CD4-positive, alpha-beta T cell (primary cell): ENCODE measurements at regions not wholly inside any gene's neighbourhood (a gene's known extent, or its start where the extent isn't known, plus 50 kb on each side); places are given as distances from the start of the nearest gene placed in this dataset.

Source experiments
- ATAC-seq: fragments of 200-7000 bp; cut with Tn5 transposase; one replicate; pipeline ENCODE4 v1.10.0; 2022; ENCODE audit warnings: mild to moderate bottlenecking; ENCODE audit not compliant: poor library complexity
- CTCF ChIA-PET: fragments of 350-600 bp; sonication (Branson Sonifier 250); formaldehyde crosslinking; loops from one replicate; lab custom pipeline; 2021; ENCODE audit warnings: antibody characterized with exemption, inconsistent platforms; lab: Charles Lee
- POLR2A ChIA-PET: fragments of 350-600 bp; sonication (Branson Sonifier 250); formaldehyde crosslinking; loops from one replicate; lab custom pipeline; 2021; ENCODE audit warnings: antibody characterized with exemption, inconsistent platforms; lab: Charles Lee
- DNase-seq, 14 experiments: peaks; one replicate each; pipeline ENCODE4 v3.0.0-alpha.2; 2013 to 2020; ENCODE audit warnings: mixed read lengths in 2 of 14
- H3K27ac ChIP-seq, 2 donors: one replicate each; pipeline versions ENCODE4 v1.5.1 to v1.7.0; 2013; ENCODE audit warnings: low read length in 2 of 2, low read depth in 1 of 2, mild to moderate bottlenecking in 1 of 2
- H3K27me3 ChIP-seq, 2 experiments: 1 replicate in 1 of 2; 2 replicates in 1 of 2; pipeline versions ENCODE4 v1.6.1 to v1.7.0; 2013; ENCODE audit warnings: low read length in 2 of 2, control low read depth in 1 of 2, mild to moderate bottlenecking in 1 of 2, moderate library complexity in 1 of 2; ENCODE audit not compliant: insufficient read depth in 2 of 2, control insufficient read depth in 1 of 2
- H3K36me3 ChIP-seq: one replicate; pipeline ENCODE4 v1.6.1; 2013; ENCODE audit warnings: low read length, control low read depth; ENCODE audit not compliant: insufficient read depth
- H3K4me1 ChIP-seq: one replicate; pipeline ENCODE4 v1.6.1; 2013; ENCODE audit warnings: low read length, control low read depth; ENCODE audit not compliant: insufficient read depth
- H3K4me3 ChIP-seq: one replicate; pipeline ENCODE4 v1.5.1; 2013; ENCODE audit warnings: mild to moderate bottlenecking, low read length, moderate library complexity
- H3K9me3 ChIP-seq, 2 experiments: 1 replicate in 1 of 2; 2 replicates in 1 of 2; pipeline versions ENCODE4 v1.6.1 to v1.7.0; 2013; ENCODE audit warnings: low read length in 2 of 2, mild to moderate bottlenecking in 2 of 2, control low read depth in 1 of 2, moderate library complexity in 1 of 2; ENCODE audit not compliant: control insufficient read depth in 1 of 2, insufficient read depth in 1 of 2
- H3K27ac Mint-ChIP-seq: one replicate; pipeline ENCODE4 v1.8.0; 2020; ENCODE audit warnings: mixed read lengths
- H3K27me3 Mint-ChIP-seq: one replicate; pipeline ENCODE4 v1.8.0; 2021; ENCODE audit warnings: mixed read lengths
- H3K36me3 Mint-ChIP-seq: one replicate; pipeline ENCODE4 v1.8.0; 2021; ENCODE audit warnings: low read depth, mixed read lengths
- H3K4me1 Mint-ChIP-seq: one replicate; pipeline ENCODE4 v1.8.0; 2021; ENCODE audit warnings: low read depth, mixed read lengths
- H3K4me3 Mint-ChIP-seq: one replicate; pipeline ENCODE4 v1.8.0; 2020; ENCODE audit warnings: mild to moderate bottlenecking, mixed read lengths
- H3K9me3 Mint-ChIP-seq: one replicate; pipeline ENCODE4 v1.8.0; 2020; ENCODE audit warnings: mixed read lengths
- CTCF ChIP-seq: fragments of 200-600 bp; IDR thresholded peaks from one replicate; pipeline ENCODE4 v1.8.0; 2022; ENCODE audit warnings: antibody characterized with exemption, mild to moderate bottlenecking
- intact Hi-C, 2 experiments: fragments of 100-400 bp; cut with DNase I in 1 of 2; cut with micrococcal nuclease in 1 of 2; formaldehyde crosslinking; loops; one replicate each; pipeline versions ENCODE4 v1.15.1 to v1.9.0; 2023 to 2025; cut with DNase I, micrococcal nuclease

- no peaks in the 10 kb centered on the region for H3K36me3 ChIP-seq
- ATAC-seq = no peak
- no peak overlapping the region for H3K27ac Mint-ChIP-seq
- H3K27ac ChIP-seq = no peak overlapping the region
- no peaks in the 10 kb centered on the region for H3K4me1 ChIP-seq
- no peak for TF ChIP-seq CTCF
- no peaks in the 10 kb centered on the region for H3K27me3 ChIP-seq
- H3K9me3 ChIP-seq = peaks cover 0 to 8% of the 10 kb centered on the region in 2 experiments
- H3K27me3 Mint-ChIP-seq = no peaks in the 10 kb centered on the region
- no peak overlapping the region for H3K4me3 Mint-ChIP-seq
- DNase-seq = no peak
- no peak overlapping the region for H3K4me3 ChIP-seq
- ChIA-PET POLR2A (no interaction called here), CTCF (interaction anchor here (1.3 kb wide), 1 partner anchor 9 kb away, joined by 3 read pairs; no protein-coding TSS in a partner anchor)
- no peaks in the 10 kb centered on the region for H3K9me3 Mint-ChIP-seq
- no peaks in the 10 kb centered on the region for H3K4me1 Mint-ChIP-seq
- no peaks in the 10 kb centered on the region for H3K36me3 Mint-ChIP-seq
- intact Hi-C loops = no loop called here
Measured at GRCh38 chr5:58064801-58065200, 395.1 kb downstream of the PLK2 start.

GRCh38 chr5:58060996-58061395 is 398.9 kb downstream of the PLK2 start:
- Mint-ChIP-seq H3K27ac (no peak overlapping the region), H3K4me1 (no peaks in the 10 kb centered on the region), H3K9me3 (no peaks in the 10 kb centered on the region), H3K4me3 (no peak overlapping the region), H3K27me3 (no peaks in the 10 kb centered on the region), H3K36me3 (no peaks in the 10 kb centered on the region)
- POLR2A ChIA-PET = no interaction called here
- Histone ChIP-seq H3K27ac (no peak overlapping the region), H3K9me3 (no peaks in the 10 kb centered on the region), H3K36me3 (no peaks in the 10 kb centered on the region), H3K4me3 (no peak overlapping the region), H3K4me1 (no peaks in the 10 kb centered on the region), H3K27me3 (no peaks in the 10 kb centered on the region)
- no peak for DNase-seq
- intact Hi-C loops = no loop called here
- no peak for ATAC-seq
- CTCF ChIA-PET = no interaction called here
- no peak for TF ChIP-seq CTCF

- H3K27ac Mint-ChIP-seq = no peak overlapping the region
- intact Hi-C loops = no loop called here
- peaks cover 1% of the 10 kb centered on the region for H3K9me3 Mint-ChIP-seq
- Histone ChIP-seq H3K9me3 (peaks cover 0 to 4% of the 10 kb centered on the region in 2 experiments), H3K27ac (no peak overlapping the region), H3K36me3 (no peaks in the 10 kb centered on the region), H3K27me3 (no peaks in the 10 kb centered on the region), H3K4me3 (no peak overlapping the region), H3K4me1 (no peaks in the 10 kb centered on the region)
- no peaks in the 10 kb centered on the region for H3K27me3 Mint-ChIP-seq
- ATAC-seq = no peak
- TF ChIP-seq CTCF = no peak
- no peaks in the 10 kb centered on the region for H3K36me3 Mint-ChIP-seq
- POLR2A ChIA-PET = no interaction called here
- no peak for DNase-seq
- H3K4me1 Mint-ChIP-seq = no peaks in the 10 kb centered on the region
- CTCF ChIA-PET = no interaction called here
- no peak overlapping the region for H3K4me3 Mint-ChIP-seq
Measured at GRCh38 chr5:58057324-58057723, 402.6 kb downstream of the PLK2 start.
